GM23338 (cell line): ENCODE measurements at regions not wholly inside any gene's neighbourhood (a gene's known extent, or its start where the extent isn't known, plus 50 kb on each side); places are given as distances from the start of the nearest gene placed in this dataset.

Source experiments
- ATAC-seq: fragments of 200-7000 bp; cut with Tn5 transposase; 3 replicates; pipeline ENCODE4 v1.9.1; 2020
- DNase-seq: peaks from one replicate; pipeline ENCODE4 v3.0.0-alpha.2; 2015; ENCODE audit warnings: low spot score
- H2AFZ ChIP-seq: fragments of 200-600 bp; sonication (generic); 2 replicates; pipeline ENCODE4 v1.8.0; 2016; ENCODE audit warnings: antibody characterized with exemption, mild to moderate bottlenecking, moderate library complexity
- H3F3A ChIP-seq: fragments of 200-600 bp; sonication (generic); replicated peaks from 2 replicates; pipeline ENCODE4 v1.8.0; 2017; ENCODE audit warnings: antibody characterized with exemption, mixed run types, low read depth
- H3K27ac ChIP-seq: fragments of 200-600 bp; sonication (generic); 2 replicates; pipeline ENCODE4 v1.6.1; 2016; ENCODE audit warnings: low read depth
- H3K27me3 ChIP-seq: fragments of 200-600 bp; sonication (generic); 2 replicates; pipeline ENCODE4 v1.8.0; 2016; ENCODE audit warnings: mild to moderate bottlenecking, mixed run types, moderate library complexity; ENCODE audit not compliant: insufficient read depth
- H3K36me3 ChIP-seq: fragments of 200-600 bp; sonication (generic); 2 replicates; pipeline ENCODE4 v1.8.0; 2016; ENCODE audit warnings: mild to moderate bottlenecking; ENCODE audit not compliant: insufficient read depth
- H3K4me1 ChIP-seq: fragments of 200-600 bp; sonication (generic); 2 replicates; pipeline ENCODE4 v1.8.0; 2016; ENCODE audit warnings: mild to moderate bottlenecking, moderate library complexity; ENCODE audit not compliant: insufficient read depth
- H3K4me2 ChIP-seq: fragments of 200-600 bp; sonication (generic); 2 replicates; pipeline ENCODE4 v1.7.1; 2017; ENCODE audit warnings: mixed run types
- H3K4me3 ChIP-seq: fragments of 200-600 bp; sonication (generic); 2 replicates; pipeline ENCODE4 v1.6.1; 2016; ENCODE audit warnings: mixed run types
- H3K79me2 ChIP-seq: fragments of 200-600 bp; sonication (generic); replicated peaks from 2 replicates; pipeline ENCODE4 v1.8.0; 2017; ENCODE audit warnings: mild to moderate bottlenecking; ENCODE audit not compliant: insufficient read depth
- H3K9me2 ChIP-seq: fragments of 200-600 bp; sonication (generic); 2 replicates; pipeline ENCODE4 v1.8.0; 2017; ENCODE audit not compliant: insufficient read depth
- H4K20me1 ChIP-seq: fragments of 200-600 bp; sonication (generic); replicated peaks from 2 replicates; pipeline ENCODE4 v1.8.0; 2017; ENCODE audit warnings: mild to moderate bottlenecking; ENCODE audit not compliant: insufficient read depth
- H3K27ac Mint-ChIP-seq: 2 replicates; pipeline ENCODE4 v1.8.0; 2020; ENCODE audit warnings: inconsistent platforms, mild to moderate bottlenecking, moderate library complexity, mixed read lengths
- H3K27me3 Mint-ChIP-seq: 3 replicates; pipeline ENCODE4 v1.8.0; 2022; ENCODE audit warnings: low read depth, mild to moderate bottlenecking, moderate library complexity, mixed read lengths, inconsistent platforms; ENCODE audit not compliant: insufficient read depth, poor library complexity
- H3K36me3 Mint-ChIP-seq: 3 replicates; pipeline ENCODE4 v1.8.0; 2021; ENCODE audit warnings: low read depth, mild to moderate bottlenecking, inconsistent platforms, moderate library complexity, mixed read lengths
- H3K4me1 Mint-ChIP-seq: 3 replicates; pipeline ENCODE4 v1.8.0; 2020; ENCODE audit warnings: mild to moderate bottlenecking, inconsistent platforms, mixed read lengths
- H3K4me3 Mint-ChIP-seq: 3 replicates; pipeline ENCODE4 v1.8.0; 2021; ENCODE audit warnings: moderate library complexity, mild to moderate bottlenecking, inconsistent platforms, mixed read lengths
- H3K9me3 Mint-ChIP-seq: 3 replicates; pipeline ENCODE4 v1.8.0; 2020; ENCODE audit warnings: moderate library complexity, mild to moderate bottlenecking, inconsistent platforms, mixed read lengths
- CREB1 ChIP-seq: fragments of 250-450 bp; sonication (Bioruptor Pico); IDR thresholded peaks from 2 replicates; pipeline ENCODE4 v1.5.0; 2020; ENCODE audit warnings: low read depth, mild to moderate bottlenecking, moderate library complexity
- CTCF ChIP-seq, 2 experiments: fragments of 200-600 bp in 1 of 2; sonication (generic) in 1 of 2; conservative IDR thresholded peaks; 2 replicates each; pipeline versions ENCODE4 v1.5.1 to v1.6.1; 2016 to 2017; ENCODE audit warnings: antibody characterized with exemption in 2 of 2, low read depth in 2 of 2, mild to moderate bottlenecking in 2 of 2, moderate library complexity in 1 of 2
- ETS1 ChIP-seq: IDR thresholded peaks from 2 replicates; pipeline ENCODE4 v1.6.1; 2016; ENCODE audit warnings: antibody characterized with exemption
- EZH2 ChIP-seq: fragments of 200-600 bp; sonication (generic); IDR thresholded peaks from one replicate; pipeline ENCODE4 v1.8.0; 2017; ENCODE audit warnings: antibody characterized with exemption, mild to moderate bottlenecking, low read depth; ENCODE audit not compliant: unreplicated experiment
- JUNB ChIP-seq: IDR thresholded peaks from one replicate; pipeline ENCODE4 v1.6.1; 2016; ENCODE audit warnings: antibody characterized with exemption; ENCODE audit not compliant: unreplicated experiment
- NANOG ChIP-seq: IDR thresholded peaks from 2 replicates; pipeline ENCODE4 v1.6.1; 2016; ENCODE audit warnings: antibody characterized with exemption, borderline replicate concordance
- POLR2AphosphoS5 ChIP-seq: IDR thresholded peaks from 2 replicates; pipeline ENCODE4 v1.6.1; 2016; ENCODE audit warnings: antibody characterized with exemption, low read depth
- ZNF114 ChIP-seq: fragments of 250-450 bp; sonication (Bioruptor Pico); IDR thresholded peaks from 2 replicates; pipeline ENCODE4 v1.5.0; 2020; ENCODE audit warnings: mild to moderate bottlenecking, moderate library complexity
- ZNF331 ChIP-seq: fragments of 250-450 bp; sonication (Bioruptor Pico); IDR thresholded peaks from 2 replicates; pipeline ENCODE4 v1.5.0; 2020; ENCODE audit warnings: low read depth, mild to moderate bottlenecking, moderate library complexity
- TF ChIP-seq, protein P1 (sequence below): IDR thresholded peaks from one replicate; pipeline ENCODE4 v1.6.1; 2018; ENCODE audit warnings: antibody characterized with exemption; ENCODE audit not compliant: unreplicated experiment

DNA sequence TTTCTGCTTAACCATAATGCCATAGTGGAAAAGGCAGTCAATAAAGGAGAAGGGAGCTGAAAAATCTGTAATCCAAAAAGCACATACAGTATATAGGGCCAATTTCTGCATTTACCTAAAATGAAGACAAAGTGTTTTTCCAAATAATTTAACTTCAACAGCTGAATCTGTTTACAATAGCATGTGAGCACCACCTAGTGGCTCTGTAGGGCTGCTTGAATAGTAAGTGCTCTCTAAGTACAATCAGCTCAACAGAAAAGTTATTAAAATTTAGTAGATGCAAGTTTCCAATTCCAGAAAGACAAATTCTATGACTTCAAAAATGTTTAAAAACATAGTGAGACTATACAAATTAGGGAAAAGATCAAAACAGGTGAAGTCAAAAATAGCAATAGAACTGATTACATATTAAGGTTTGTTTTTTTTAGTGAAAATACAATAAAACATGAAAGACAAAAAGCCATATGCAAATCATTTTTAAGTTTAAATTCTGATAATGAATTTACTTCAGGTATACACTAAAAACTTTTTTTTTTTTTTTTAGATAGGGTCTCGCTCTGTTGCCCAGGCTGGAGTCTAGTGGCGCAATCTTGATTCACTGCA lies 220.0 kb downstream of the SETD4 start:
- Mint-ChIP-seq H3K36me3 (no peaks in the 10 kb centered on the region), H3K4me1 (no peaks in the 10 kb centered on the region), H3K27ac (no peak overlapping the region), H3K27me3 (peaks cover 1% of the 10 kb centered on the region), H3K9me3 (no peaks in the 10 kb centered on the region; the same call in 2 of the 3 replicates), H3K4me3 (no peak overlapping the region)
- TF ChIP-seq EZH2 (no peak), CTCF (conservative IDR thresholded peaks at IDR 0.05; ENCODE audit: low read depth in 2 of 2) (peak; percentile 73 to 99)
- ATAC-seq: peak; percentile 59
- Histone ChIP-seq H3K27me3 (no peaks in the 10 kb centered on the region), H3K4me2 (no peak overlapping the region), H4K20me1 (no peaks in the 10 kb centered on the region), H3K79me2 (no peaks in the 10 kb centered on the region), H3F3A (no peaks in the 10 kb centered on the region), H3K4me3 (no peak overlapping the region), H2AFZ (no peak overlapping the region), H3K4me1 (no peaks in the 10 kb centered on the region), H3K27ac (no peak overlapping the region), H3K9me2 (no peaks in the 10 kb centered on the region), H3K36me3 (no peaks in the 10 kb centered on the region)
- peak; percentile 84 for DNase-seq

DNA sequence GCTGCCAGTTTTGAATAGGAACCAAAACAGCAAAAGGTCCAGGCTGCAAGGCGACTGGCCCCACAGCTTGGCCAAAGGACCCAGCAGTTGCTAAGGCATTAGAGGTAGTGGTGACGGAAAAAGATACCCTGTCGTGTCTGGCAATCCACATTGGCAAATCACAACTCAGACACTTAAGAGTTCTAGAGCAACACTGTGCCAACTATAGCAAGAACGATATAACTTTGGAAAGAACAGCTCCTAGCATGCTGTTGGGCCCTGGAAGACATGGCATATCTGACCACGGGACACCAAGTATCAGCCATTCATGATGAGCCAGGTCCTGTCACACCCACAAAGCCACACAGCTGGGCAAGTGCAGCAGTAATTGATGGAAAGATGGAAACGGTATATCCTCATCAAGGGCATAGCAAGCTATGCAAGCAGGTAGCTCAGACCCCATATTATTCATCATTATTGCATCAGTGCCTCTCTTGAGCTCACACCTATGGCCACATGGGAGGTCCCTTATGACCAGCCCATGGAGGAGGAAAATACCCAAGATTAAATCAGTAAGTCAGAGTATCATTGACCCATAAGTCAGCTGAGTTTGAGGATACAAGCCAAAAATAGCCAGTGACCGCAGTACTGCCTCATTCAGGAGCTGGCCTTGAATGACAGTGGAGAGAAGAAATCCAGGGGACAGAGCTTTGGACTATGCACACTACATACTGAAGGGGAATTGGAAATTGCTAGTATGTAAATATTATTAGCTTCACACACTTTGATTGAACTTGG lies 221.2 kb downstream of the SETD4 start:
- H3K9me3 Mint-ChIP-seq: no peaks in the 10 kb centered on the region; the same call in 2 of the 3 replicates
- peaks cover under 1% of the 10 kb centered on the region; the same call in 2 of the 3 replicates for H3K4me1 Mint-ChIP-seq
- no peaks in the 10 kb centered on the region for H4K20me1 ChIP-seq
- TF ChIP-seq, protein P1, sequence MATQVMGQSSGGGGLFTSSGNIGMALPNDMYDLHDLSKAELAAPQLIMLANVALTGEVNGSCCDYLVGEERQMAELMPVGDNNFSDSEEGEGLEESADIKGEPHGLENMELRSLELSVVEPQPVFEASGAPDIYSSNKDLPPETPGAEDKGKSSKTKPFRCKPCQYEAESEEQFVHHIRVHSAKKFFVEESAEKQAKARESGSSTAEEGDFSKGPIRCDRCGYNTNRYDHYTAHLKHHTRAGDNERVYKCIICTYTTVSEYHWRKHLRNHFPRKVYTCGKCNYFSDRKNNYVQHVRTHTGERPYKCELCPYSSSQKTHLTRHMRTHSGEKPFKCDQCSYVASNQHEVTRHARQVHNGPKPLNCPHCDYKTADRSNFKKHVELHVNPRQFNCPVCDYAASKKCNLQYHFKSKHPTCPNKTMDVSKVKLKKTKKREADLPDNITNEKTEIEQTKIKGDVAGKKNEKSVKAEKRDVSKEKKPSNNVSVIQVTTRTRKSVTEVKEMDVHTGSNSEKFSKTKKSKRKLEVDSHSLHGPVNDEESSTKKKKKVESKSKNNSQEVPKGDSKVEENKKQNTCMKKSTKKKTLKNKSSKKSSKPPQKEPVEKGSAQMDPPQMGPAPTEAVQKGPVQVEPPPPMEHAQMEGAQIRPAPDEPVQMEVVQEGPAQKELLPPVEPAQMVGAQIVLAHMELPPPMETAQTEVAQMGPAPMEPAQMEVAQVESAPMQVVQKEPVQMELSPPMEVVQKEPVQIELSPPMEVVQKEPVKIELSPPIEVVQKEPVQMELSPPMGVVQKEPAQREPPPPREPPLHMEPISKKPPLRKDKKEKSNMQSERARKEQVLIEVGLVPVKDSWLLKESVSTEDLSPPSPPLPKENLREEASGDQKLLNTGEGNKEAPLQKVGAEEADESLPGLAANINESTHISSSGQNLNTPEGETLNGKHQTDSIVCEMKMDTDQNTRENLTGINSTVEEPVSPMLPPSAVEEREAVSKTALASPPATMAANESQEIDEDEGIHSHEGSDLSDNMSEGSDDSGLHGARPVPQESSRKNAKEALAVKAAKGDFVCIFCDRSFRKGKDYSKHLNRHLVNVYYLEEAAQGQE: no peak
- TF ChIP-seq ZNF331 (CRISPR knock-in tag) (no peak), NANOG (no peak), CREB1 (CRISPR knock-in tag) (no peak), ZNF114 (CRISPR knock-in tag) (no peak), ETS1 (no peak), POLR2AphosphoS5 (no peak), JUNB (no peak), CTCF (conservative IDR thresholded peaks at IDR 0.05; ENCODE audit: low read depth in 2 of 2) (no peak)
- no peak overlapping the region for H3K4me3 Mint-ChIP-seq
- DNase-seq (no peak), ATAC-seq (no peak)
- no peaks in the 10 kb centered on the region for H3K4me1 ChIP-seq
- no peak overlapping the region for H3K27ac ChIP-seq
- no peak overlapping the region for H2AFZ ChIP-seq
- H3K36me3 ChIP-seq: no peaks in the 10 kb centered on the region
- H3K27ac Mint-ChIP-seq: no peak overlapping the region
- H3K9me2 ChIP-seq: no peaks in the 10 kb centered on the region
- peaks cover 3% of the 10 kb centered on the region for H3K27me3 Mint-ChIP-seq
- no peak overlapping the region for H3K4me3 ChIP-seq
- H3K79me2 ChIP-seq: no peaks in the 10 kb centered on the region
- no peaks in the 10 kb centered on the region for H3K36me3 Mint-ChIP-seq
- no peak overlapping the region for H3K4me2 ChIP-seq
- H3F3A ChIP-seq: no peaks in the 10 kb centered on the region
- H3K27me3 ChIP-seq: no peaks in the 10 kb centered on the region
